ENCODE measurements at regions not wholly inside any gene's neighbourhood (a gene's known extent, or its start where the extent isn't known, plus 50 kb on each side); places are given as distances from the start of the nearest gene placed in this dataset.

GRCh38 chrX:110448459-110448858, 89.8 kb downstream of the RTL9 start:
- H3K4me3 ChIP-seq, result no peak overlapping the region
- H3K9ac ChIP-seq, result no peak overlapping the region
- peaks cover 7% of the 10 kb centered on the region; the same call in 1 of the 2 replicates for H3K4me1 ChIP-seq
- H4K20me1 ChIP-seq, result peaks cover 6% of the 10 kb centered on the region; the same call in 1 of the 2 replicates
- H3K36me3 ChIP-seq, result no peaks in the 10 kb centered on the region
- no peak overlapping the region for H3K4me2 ChIP-seq
- H3K9me3 ChIP-seq, result no peaks in the 10 kb centered on the region
- peaks cover 97% of the 10 kb centered on the region for H3K27me3 ChIP-seq
- no peak overlapping the region for H3K27ac ChIP-seq
- no peak for TF ChIP-seq Cebpa-rat (IDR thresholded peaks at IDR 0.05)

- Histone ChIP-seq H3K27ac (no peak overlapping the region), H3K4me1 (peaks cover 7% of the 10 kb centered on the region; the same call in 1 of the 2 replicates), H3K9ac (no peak overlapping the region), H3K4me3 (no peak overlapping the region), H4K20me1 (peaks cover 6% of the 10 kb centered on the region; the same call in 1 of the 2 replicates), H3K36me3 (no peaks in the 10 kb centered on the region), H3K4me2 (no peak overlapping the region), H3K9me3 (no peaks in the 10 kb centered on the region), H3K27me3 (peaks cover 97% of the 10 kb centered on the region)
- TF ChIP-seq Cebpa-rat (IDR thresholded peaks at IDR 0.05), result no peak
These were observed 90.7 kb downstream of the RTL9 start for GRCh38 chrX:110449312-110449711.

DNA sequence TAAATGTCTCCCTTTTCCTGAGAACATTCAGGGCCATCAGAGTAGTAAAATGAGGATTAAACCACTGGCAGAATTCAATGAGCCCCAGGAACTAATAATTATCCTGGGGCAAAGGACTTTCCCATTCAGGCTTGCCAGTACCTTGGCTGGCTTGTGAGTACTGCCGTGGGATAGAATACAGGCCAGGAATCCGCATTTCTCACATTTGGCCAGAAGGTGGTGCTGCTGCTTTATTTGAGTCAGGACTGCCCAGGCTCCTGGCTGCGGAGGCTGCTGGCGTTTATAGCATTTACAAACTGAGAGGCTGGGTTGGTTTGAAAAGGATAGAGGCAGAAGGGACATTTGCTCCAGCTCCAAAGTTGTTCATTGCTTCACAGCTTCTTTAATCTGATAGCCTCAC, 91.4 kb downstream of the RTL9 start:
- H3K4me1 ChIP-seq, result peaks cover 7% of the 10 kb centered on the region; the same call in 1 of the 2 replicates
- H3K27ac ChIP-seq, result no peak overlapping the region
- peaks cover 97% of the 10 kb centered on the region for H3K27me3 ChIP-seq
- H4K20me1 ChIP-seq, result peaks cover 6% of the 10 kb centered on the region; the same call in 1 of the 2 replicates
- no peak for TF ChIP-seq Cebpa-rat (IDR thresholded peaks at IDR 0.05)
- no peaks in the 10 kb centered on the region for H3K36me3 ChIP-seq
- H3K9me3 ChIP-seq, result no peaks in the 10 kb centered on the region
- H3K4me2 ChIP-seq, result no peak overlapping the region
- H3K9ac ChIP-seq, result no peak overlapping the region
- H3K4me3 ChIP-seq, result no peak overlapping the region

GRCh38 chrX:110454336-110454735, 95.7 kb downstream of the RTL9 start:
- Histone ChIP-seq H3K9me3 (no peaks in the 10 kb centered on the region), H3K9ac (no peak overlapping the region), H3K36me3 (no peaks in the 10 kb centered on the region), H3K27ac (no peak overlapping the region), H3K4me1 (no peaks in the 10 kb centered on the region), H3K27me3 (peaks cover 97% of the 10 kb centered on the region), H3K4me2 (no peak overlapping the region), H4K20me1 (no peaks in the 10 kb centered on the region; the same call in 1 of the 2 replicates), H3K4me3 (no peak overlapping the region)
- TF ChIP-seq Cebpa-rat (IDR thresholded peaks at IDR 0.05), result no peak

DNA sequence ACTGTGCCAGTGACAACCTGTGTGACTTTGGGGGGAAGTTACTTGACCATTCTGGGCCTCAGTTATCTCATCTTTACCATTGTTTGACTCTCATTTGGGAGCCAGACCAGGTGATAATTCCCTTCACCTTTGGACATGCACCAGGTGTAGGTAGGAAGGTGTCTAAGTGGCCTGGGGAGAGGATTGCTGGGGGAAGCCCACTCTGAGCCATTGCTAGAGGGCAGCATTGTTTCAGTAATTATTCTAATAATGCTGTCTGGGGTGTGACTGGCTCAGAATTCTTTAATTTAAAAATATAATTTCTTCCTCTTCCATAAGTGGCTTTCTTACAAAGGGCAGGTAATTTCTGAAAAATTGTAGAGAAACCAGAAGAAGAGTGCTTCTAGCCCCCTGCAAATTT, 104.3 kb downstream of the RTL9 start:
- H3K4me1 ChIP-seq, result no peaks in the 10 kb centered on the region
- no peaks in the 10 kb centered on the region for H3K9me3 ChIP-seq
- H3K4me3 ChIP-seq, result no peak overlapping the region
- H3K4me2 ChIP-seq, result no peak overlapping the region
- no peaks in the 10 kb centered on the region; the same call in 1 of the 2 replicates for H4K20me1 ChIP-seq
- no peak overlapping the region for H3K27ac ChIP-seq
- TF ChIP-seq Cebpa-rat (IDR thresholded peaks at IDR 0.05), result no peak
- no peaks in the 10 kb centered on the region for H3K36me3 ChIP-seq
- no peak overlapping the region for H3K9ac ChIP-seq
- peaks cover 62% of the 10 kb centered on the region for H3K27me3 ChIP-seq

GRCh38 chrX:110466790-110467189, 108.1 kb downstream of the RTL9 start:
- Histone ChIP-seq H4K20me1 (no peaks in the 10 kb centered on the region; the same call in 1 of the 2 replicates), H3K4me1 (no peaks in the 10 kb centered on the region), H3K4me3 (no peak overlapping the region), H3K36me3 (no peaks in the 10 kb centered on the region), H3K9ac (no peak overlapping the region), H3K27me3 (peaks cover 44% of the 10 kb centered on the region), H3K4me2 (no peak overlapping the region), H3K27ac (no peak overlapping the region), H3K9me3 (no peaks in the 10 kb centered on the region)
- TF ChIP-seq Cebpa-rat (IDR thresholded peaks at IDR 0.05), result no peak

DNA sequence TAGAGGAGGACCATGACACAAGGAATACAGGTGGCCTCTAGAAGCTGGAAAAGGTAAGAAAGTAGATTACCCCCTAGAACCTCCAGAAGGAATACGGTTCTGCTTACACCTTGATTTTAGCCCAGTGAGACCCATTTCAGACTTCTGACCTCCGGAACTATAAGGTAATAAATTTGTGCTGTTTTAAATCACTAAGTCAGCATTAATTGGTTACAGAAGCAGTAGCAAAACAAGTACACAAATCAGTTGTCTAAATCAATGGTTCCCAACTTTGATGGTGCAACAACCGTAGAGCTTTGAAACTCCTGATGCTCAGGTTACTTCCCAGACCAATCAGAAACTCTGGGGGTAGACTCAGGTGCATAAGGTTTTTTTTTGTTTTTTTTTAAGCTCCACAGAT, 113.6 kb downstream of the RTL9 start:
- TF ChIP-seq Cebpa-rat (IDR thresholded peaks at IDR 0.05), result no peak
- H3K36me3 ChIP-seq, result no peaks in the 10 kb centered on the region
- no peaks in the 10 kb centered on the region for H4K20me1 ChIP-seq
- peaks cover 66% of the 10 kb centered on the region for H3K27me3 ChIP-seq
- no peak overlapping the region for H3K9ac ChIP-seq
- H3K4me3 ChIP-seq, result no peak overlapping the region
- H3K4me2 ChIP-seq, result no peak overlapping the region
- H3K27ac ChIP-seq, result no peak overlapping the region
- H3K9me3 ChIP-seq, result 0 out of 2 replicates have a peak, but pooled peaks cover 3% of the 10 kb centered on the region
- H3K4me1 ChIP-seq, result no peaks in the 10 kb centered on the region

DNA sequence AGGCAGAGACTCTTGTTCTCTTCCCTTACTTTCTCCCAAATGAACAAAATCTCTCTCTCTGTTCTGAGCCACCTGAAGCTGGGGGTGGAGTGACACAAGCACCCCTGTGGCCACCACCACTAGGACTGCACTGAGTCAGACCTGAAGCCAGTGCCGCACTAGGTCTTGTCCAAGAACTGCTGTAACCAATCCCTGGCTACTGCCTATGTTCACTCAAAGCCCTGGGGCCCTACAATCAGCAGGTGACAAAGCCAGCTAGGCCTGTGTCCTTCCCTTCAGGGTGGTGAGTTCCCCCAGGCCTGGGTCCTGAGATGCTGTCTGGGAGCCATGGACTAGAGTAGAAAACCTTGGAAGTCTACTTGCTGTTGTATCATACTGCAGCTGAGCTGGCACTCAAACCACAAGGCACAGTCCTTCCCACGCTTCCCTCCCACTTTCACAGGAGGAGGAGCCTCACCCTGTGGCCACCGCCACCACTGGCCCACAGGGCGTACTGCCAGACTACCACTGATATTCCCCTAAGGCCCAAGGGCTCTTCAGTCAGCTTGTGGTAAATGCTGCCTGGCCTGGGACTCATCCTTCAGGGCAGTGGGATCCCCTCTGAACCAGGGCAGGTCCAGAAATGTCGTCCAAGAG, 119.1 kb downstream of the RTL9 start:
- H3K4me1 ChIP-seq, result no peaks in the 10 kb centered on the region
- no peak overlapping the region for H3K27ac ChIP-seq
- H3K9me3 ChIP-seq, result 0 out of 2 replicates have a peak, but pooled peaks cover 4% of the 10 kb centered on the region
- peaks cover 84% of the 10 kb centered on the region for H3K27me3 ChIP-seq
- H3K4me3 ChIP-seq, result no peak overlapping the region
- no peak overlapping the region for H3K9ac ChIP-seq
- TF ChIP-seq Cebpa-rat (IDR thresholded peaks at IDR 0.05), result no peak
- H3K4me2 ChIP-seq, result no peak overlapping the region
- no peaks in the 10 kb centered on the region for H3K36me3 ChIP-seq
- H4K20me1 ChIP-seq, result no peaks in the 10 kb centered on the region; the same call in 1 of the 2 replicates

GRCh38 chrX:110491846-110492620, 133.4 kb downstream of the RTL9 start:
- no peak overlapping the region for H3K27ac ChIP-seq
- H3K9ac ChIP-seq, result no peak overlapping the region
- no peaks in the 10 kb centered on the region for H3K36me3 ChIP-seq
- H3K4me3 ChIP-seq, result no peak overlapping the region
- peaks cover 5% of the 10 kb centered on the region; the same call in 1 of the 2 replicates for H3K9me3 ChIP-seq
- H3K4me2 ChIP-seq, result 0 out of 2 replicates have a peak overlapping the region, but pooled peaks have one; percentile 19
- H3K4me1 ChIP-seq, result no peaks in the 10 kb centered on the region
- TF ChIP-seq Cebpa-rat (IDR thresholded peaks at IDR 0.05), result no peak
- no peaks in the 10 kb centered on the region for H4K20me1 ChIP-seq
- H3K27me3 ChIP-seq, result peaks cover 76% of the 10 kb centered on the region

GRCh38 chrX:110504947-110505346, 146.3 kb downstream of the RTL9 start:
- no peaks in the 10 kb centered on the region for H3K4me1 ChIP-seq
- H3K27ac ChIP-seq, result no peak overlapping the region
- H3K27me3 ChIP-seq, result peaks cover 37% of the 10 kb centered on the region
- H3K4me2 ChIP-seq, result no peak overlapping the region
- H3K36me3 ChIP-seq, result no peaks in the 10 kb centered on the region
- no peak overlapping the region for H3K9ac ChIP-seq
- no peaks in the 10 kb centered on the region for H4K20me1 ChIP-seq
- H3K9me3 ChIP-seq, result no peaks in the 10 kb centered on the region
- no peak for TF ChIP-seq Cebpa-rat (IDR thresholded peaks at IDR 0.05)
- no peak overlapping the region for H3K4me3 ChIP-seq

Measured in BLaER1 (cell line).